GM12878 (cell line): ENCODE measurements at regions not wholly inside any gene's neighbourhood (a gene's known extent, or its start where the extent isn't known, plus 50 kb on each side); places are given as distances from the start of the nearest gene placed in this dataset.

Source experiments
- ATAC-seq: fragments of 200-7000 bp; cut with Tn5 transposase; 3 replicates; pipeline ENCODE4 v1.9.1; 2020; ENCODE audit warnings: mild to moderate bottlenecking, moderate library complexity
- BruUV-seq: library from RNA; stranded (reverse); fragments of 400-500 nt; replicated peaks from 2 replicates; lab custom pipeline; 2021; lab: Mats Ljungman, UMichigan
- CTCF ChIA-PET: fragments of 300-600 bp; sonication (Branson Sonifier 250); formaldehyde crosslinking; extraction: SDS; loops from one replicate; lab custom pipeline; 2021; ENCODE audit warnings: inconsistent platforms; lab: Yijun Ruan, JAX
- POLR2A ChIA-PET: fragments of 350-600 bp; formaldehyde crosslinking; extraction: SDS; loops from one replicate; lab custom pipeline; 2021; ENCODE audit warnings: inconsistent platforms; lab: Charles Lee
- RAD21 ChIA-PET: fragments of 300-600 bp; sonication (Branson Sonifier 250); formaldehyde crosslinking; loops from one replicate; lab custom pipeline; 2023; ENCODE audit warnings: antibody characterized with exemption; ENCODE audit not compliant: unreplicated experiment; lab: Charles Lee
- SMC1A ChIA-PET: fragments of 300-600 bp; sonication (Branson Sonifier 250); formaldehyde crosslinking; loops from one replicate; lab custom pipeline; 2023; ENCODE audit not compliant: unreplicated experiment, uncharacterized antibody; lab: Charles Lee
- DNase-seq: peaks from one replicate; pipeline ENCODE4 v3.0.0-alpha.2; 2011; ENCODE audit warnings: low read depth, low spot score
- FAIRE-seq: peaks from 3 replicates; lab custom pipeline; 2011; peaks lifted over from hg19 to GRCh38; lab: Jason Lieb, UNC
- H2AFZ ChIP-seq: 2 replicates; pipeline ENCODE4 v1.6.0; 2011; ENCODE audit warnings: low read depth, low read length, control low read depth; ENCODE audit not compliant: control insufficient read depth
- H3K27ac ChIP-seq: 2 replicates; pipeline ENCODE4 v1.5.1; 2011; ENCODE audit warnings: control low read depth; ENCODE audit not compliant: control insufficient read depth, insufficient read depth
- H3K27me3 ChIP-seq, 2 experiments: replicated peaks in 1 of 2; 2 replicates each; pipeline versions ENCODE4 v1.6.0 to v1.6.1; 2011; ENCODE audit warnings: low read length in 1 of 2; ENCODE audit not compliant: control insufficient read depth in 2 of 2, insufficient read depth in 2 of 2
- H3K36me3 ChIP-seq, 2 experiments: 2 replicates each; pipeline ENCODE4 v1.5.1; 2011; ENCODE audit warnings: low read length in 1 of 2; ENCODE audit not compliant: control insufficient read depth in 2 of 2, insufficient read depth in 2 of 2
- H3K4me1 ChIP-seq: 2 replicates; pipeline ENCODE4 v1.6.1; 2011; ENCODE audit warnings: mild to moderate bottlenecking, low read length, moderate library complexity, mixed read lengths; ENCODE audit not compliant: control insufficient read depth, insufficient read depth
- H3K4me2 ChIP-seq: 2 replicates; pipeline ENCODE4 v1.6.0; 2011; ENCODE audit warnings: control low read depth; ENCODE audit not compliant: control insufficient read depth, insufficient read depth
- H3K4me3 ChIP-seq: fragments of 200-600 bp; sonication (generic); 2 replicates; pipeline ENCODE4 v1.5.1; 2016
- H3K79me2 ChIP-seq: 2 replicates; pipeline ENCODE4 v1.6.0; 2011; ENCODE audit warnings: low read length; ENCODE audit not compliant: control insufficient read depth, insufficient read depth
- H3K9ac ChIP-seq: 2 replicates; pipeline ENCODE4 v1.8.0; 2011; ENCODE audit warnings: low read length, control low read depth, mixed read lengths; ENCODE audit not compliant: control insufficient read depth, insufficient read depth
- H3K9me3 ChIP-seq: replicated peaks from 3 replicates; pipeline ENCODE4 v1.5.1; 2011; ENCODE audit warnings: mild to moderate bottlenecking, low read length; ENCODE audit not compliant: control insufficient read depth, insufficient read depth
- H4K20me1 ChIP-seq: 2 replicates; pipeline ENCODE4 v1.6.0; 2011; ENCODE audit not compliant: control insufficient read depth, insufficient read depth
- CBFB ChIP-seq: IDR thresholded peaks from 2 replicates; pipeline ENCODE4 v1.6.1; 2016; ENCODE audit warnings: antibody characterized with exemption, low read depth
- CBX5 ChIP-seq: sonication (generic); IDR thresholded peaks from 2 replicates; pipeline ENCODE4 v1.6.1; 2016; ENCODE audit warnings: low read depth, moderate library complexity, mild to moderate bottlenecking, inconsistent platforms
- SIX5 ChIP-seq: IDR thresholded peaks from 2 replicates; pipeline ENCODE4 v1.6.1; 2011; ENCODE audit warnings: mild to moderate bottlenecking, low read depth, low read length, moderate library complexity; ENCODE audit not compliant: severe bottlenecking
- SP1 ChIP-seq: IDR thresholded peaks from one replicate; pipeline ENCODE4 v1.6.1; 2011; ENCODE audit warnings: low read depth, low read length
- WGBS: methylation state at CpG from one replicate; pipeline ENCODE4 v1.1.6; 2016; ENCODE audit warnings: low lambda C conversion rate; ENCODE audit not compliant: insufficient replicate concordance, insufficient coverage; ENCODE audit errors: missing lambda C conversion rate; 5-methylcytosine and 5-hydroxymethylcytosine counted together
- in situ Hi-C: fragments of 300-500 bp; cut with MboI; formaldehyde crosslinking; loops from 9 replicates; pipeline ENCODE4 v1.14.3; 2018; ENCODE audit warnings: mixed read lengths
- intact Hi-C: fragments of 100-400 bp; cut with micrococcal nuclease; formaldehyde crosslinking; loops from one replicate; pipeline ENCODE4 v1.14.2; 2022; ENCODE audit not compliant: unreplicated experiment
- TF ChIP-seq, protein P1 (sequence below): fragments of 450-650 bp; IDR thresholded peaks from 2 replicates; pipeline ENCODE4 v1.6.1; 2017; ENCODE audit warnings: mild to moderate bottlenecking, moderate library complexity
- TF ChIP-seq, protein P2 (sequence below): fragments of 450-650 bp; formaldehyde crosslinking; IDR thresholded peaks from 2 replicates; pipeline ENCODE4 v1.4.0; 2022; ENCODE audit warnings: mild to moderate bottlenecking, moderate library complexity
- TF ChIP-seq, protein P3 (sequence below): IDR thresholded peaks from 2 replicates; pipeline ENCODE4 v1.6.1; 2011; ENCODE audit warnings: mild to moderate bottlenecking, low read depth, low read length, moderate library complexity; ENCODE audit not compliant: insufficient replicate concordance

DNA sequence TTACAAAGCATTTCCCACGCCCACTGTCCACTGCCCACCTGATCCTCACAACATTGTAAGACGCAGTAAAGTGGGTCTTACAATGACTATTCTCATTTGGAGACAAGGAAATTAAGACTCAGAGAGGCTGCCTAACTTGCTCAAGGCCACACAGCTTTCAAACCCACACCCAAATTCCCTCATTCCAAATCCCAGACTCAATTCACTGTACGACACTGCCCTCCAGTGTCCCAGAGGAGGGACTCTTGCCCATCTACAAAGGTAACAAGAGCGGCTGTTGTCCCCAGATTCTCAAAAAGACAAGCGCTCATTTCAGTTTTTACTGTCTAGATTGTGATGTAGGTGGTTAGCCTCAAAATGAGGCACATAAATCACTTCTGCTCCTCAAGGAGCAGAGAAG, 184.6 kb downstream of the ACTL7B start:
- H2AFZ ChIP-seq, result no peak overlapping the region
- FAIRE-seq, result no peak
- no peaks in the 10 kb centered on the region for H3K36me3 ChIP-seq
- in situ Hi-C loops (no loop called here), intact Hi-C loops (no loop called here)
- ChIA-PET SMC1A (no interaction called here), POLR2A (no interaction called here)
- H4K20me1 ChIP-seq, result no peaks in the 10 kb centered on the region
- H3K4me1 ChIP-seq, result no peaks in the 10 kb centered on the region
- no peak for TF ChIP-seq CBFB
- TF ChIP-seq, protein P1, sequence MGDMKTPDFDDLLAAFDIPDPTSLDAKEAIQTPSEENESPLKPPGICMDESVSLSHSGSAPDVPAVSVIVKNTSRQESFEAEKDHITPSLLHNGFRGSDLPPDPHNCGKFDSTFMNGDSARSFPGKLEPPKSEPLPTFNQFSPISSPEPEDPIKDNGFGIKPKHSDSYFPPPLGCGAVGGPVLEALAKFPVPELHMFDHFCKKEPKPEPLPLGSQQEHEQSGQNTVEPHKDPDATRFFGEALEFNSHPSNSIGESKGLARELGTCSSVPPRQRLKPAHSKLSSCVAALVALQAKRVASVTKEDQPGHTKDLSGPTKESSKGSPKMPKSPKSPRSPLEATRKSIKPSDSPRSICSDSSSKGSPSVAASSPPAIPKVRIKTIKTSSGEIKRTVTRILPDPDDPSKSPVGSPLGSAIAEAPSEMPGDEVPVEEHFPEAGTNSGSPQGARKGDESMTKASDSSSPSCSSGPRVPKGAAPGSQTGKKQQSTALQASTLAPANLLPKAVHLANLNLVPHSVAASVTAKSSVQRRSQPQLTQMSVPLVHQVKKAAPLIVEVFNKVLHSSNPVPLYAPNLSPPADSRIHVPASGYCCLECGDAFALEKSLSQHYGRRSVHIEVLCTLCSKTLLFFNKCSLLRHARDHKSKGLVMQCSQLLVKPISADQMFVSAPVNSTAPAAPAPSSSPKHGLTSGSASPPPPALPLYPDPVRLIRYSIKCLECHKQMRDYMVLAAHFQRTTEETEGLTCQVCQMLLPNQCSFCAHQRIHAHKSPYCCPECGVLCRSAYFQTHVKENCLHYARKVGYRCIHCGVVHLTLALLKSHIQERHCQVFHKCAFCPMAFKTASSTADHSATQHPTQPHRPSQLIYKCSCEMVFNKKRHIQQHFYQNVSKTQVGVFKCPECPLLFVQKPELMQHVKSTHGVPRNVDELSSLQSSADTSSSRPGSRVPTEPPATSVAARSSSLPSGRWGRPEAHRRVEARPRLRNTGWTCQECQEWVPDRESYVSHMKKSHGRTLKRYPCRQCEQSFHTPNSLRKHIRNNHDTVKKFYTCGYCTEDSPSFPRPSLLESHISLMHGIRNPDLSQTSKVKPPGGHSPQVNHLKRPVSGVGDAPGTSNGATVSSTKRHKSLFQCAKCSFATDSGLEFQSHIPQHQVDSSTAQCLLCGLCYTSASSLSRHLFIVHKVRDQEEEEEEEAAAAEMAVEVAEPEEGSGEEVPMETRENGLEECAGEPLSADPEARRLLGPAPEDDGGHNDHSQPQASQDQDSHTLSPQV, result no peak
- no peak for TF ChIP-seq SP1
- no peak for TF ChIP-seq SIX5
- no peak for TF ChIP-seq CBX5
- TF ChIP-seq, protein P2, sequence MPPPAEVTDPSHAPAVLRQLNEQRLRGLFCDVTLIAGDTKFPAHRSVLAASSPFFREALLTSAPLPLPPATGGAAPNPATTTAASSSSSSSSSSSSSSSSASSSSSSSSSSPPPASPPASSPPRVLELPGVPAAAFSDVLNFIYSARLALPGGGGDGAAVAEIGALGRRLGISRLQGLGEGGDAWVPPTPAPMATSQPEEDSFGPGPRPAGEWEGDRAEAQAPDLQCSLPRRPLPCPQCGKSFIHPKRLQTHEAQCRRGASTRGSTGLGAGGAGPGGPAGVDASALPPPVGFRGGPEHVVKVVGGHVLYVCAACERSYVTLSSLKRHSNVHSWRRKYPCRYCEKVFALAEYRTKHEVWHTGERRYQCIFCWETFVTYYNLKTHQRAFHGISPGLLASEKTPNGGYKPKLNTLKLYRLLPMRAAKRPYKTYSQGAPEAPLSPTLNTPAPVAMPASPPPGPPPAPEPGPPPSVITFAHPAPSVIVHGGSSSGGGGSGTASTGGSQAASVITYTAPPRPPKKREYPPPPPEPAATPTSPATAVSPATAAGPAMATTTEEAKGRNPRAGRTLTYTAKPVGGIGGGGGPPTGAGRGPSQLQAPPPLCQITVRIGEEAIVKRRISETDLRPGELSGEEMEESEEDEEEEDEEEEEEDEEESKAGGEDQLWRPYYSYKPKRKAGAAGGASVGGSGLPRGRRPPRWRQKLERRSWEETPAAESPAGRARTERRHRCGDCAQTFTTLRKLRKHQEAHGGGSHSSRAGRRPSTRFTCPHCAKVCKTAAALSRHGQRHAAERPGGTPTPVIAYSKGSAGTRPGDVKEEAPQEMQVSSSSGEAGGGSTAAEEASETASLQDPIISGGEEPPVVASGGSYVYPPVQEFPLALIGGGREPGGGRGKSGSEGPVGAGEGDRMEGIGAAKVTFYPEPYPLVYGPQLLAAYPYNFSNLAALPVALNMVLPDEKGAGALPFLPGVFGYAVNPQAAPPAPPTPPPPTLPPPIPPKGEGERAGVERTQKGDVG (CRISPR knock-in tag), result no peak
- TF ChIP-seq, protein P3, sequence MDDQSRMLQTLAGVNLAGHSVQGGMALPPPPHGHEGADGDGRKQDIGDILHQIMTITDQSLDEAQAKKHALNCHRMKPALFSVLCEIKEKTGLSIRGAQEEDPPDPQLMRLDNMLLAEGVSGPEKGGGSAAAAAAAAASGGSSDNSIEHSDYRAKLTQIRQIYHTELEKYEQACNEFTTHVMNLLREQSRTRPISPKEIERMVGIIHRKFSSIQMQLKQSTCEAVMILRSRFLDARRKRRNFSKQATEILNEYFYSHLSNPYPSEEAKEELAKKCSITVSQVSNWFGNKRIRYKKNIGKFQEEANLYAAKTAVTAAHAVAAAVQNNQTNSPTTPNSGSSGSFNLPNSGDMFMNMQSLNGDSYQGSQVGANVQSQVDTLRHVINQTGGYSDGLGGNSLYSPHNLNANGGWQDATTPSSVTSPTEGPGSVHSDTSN, result no peak
- TF ChIP-seq, all 136 proteins: peak for 0
- ChIA-PET RAD21 (no interaction called here), CTCF (interaction anchor here (1.2 kb wide), 1 partner anchor 13 kb away, joined by 3 read pairs; no protein-coding TSS in a partner anchor)
- Histone ChIP-seq H3K9me3 (no peaks in the 10 kb centered on the region), H3K79me2 (no peaks in the 10 kb centered on the region), H3K4me3 (no peak overlapping the region), H3K9ac (no peak overlapping the region), H3K4me2 (no peak overlapping the region), H3K27ac (no peak overlapping the region), H3K27me3 (no peaks in the 10 kb centered on the region; a peak in 1 of 4 replicates)
- ATAC-seq, result no peak
- WGBS, result 9% methylated on average over 5 of the region's 5 CpGs
- no TSS peak for BruUV-seq
- no peak for DNase-seq
